ENCODE measurements at regions not wholly inside any gene's neighbourhood (a gene's known extent, or its start where the extent isn't known, plus 50 kb on each side); places are given as distances from the start of the nearest gene placed in this dataset.

DNA sequence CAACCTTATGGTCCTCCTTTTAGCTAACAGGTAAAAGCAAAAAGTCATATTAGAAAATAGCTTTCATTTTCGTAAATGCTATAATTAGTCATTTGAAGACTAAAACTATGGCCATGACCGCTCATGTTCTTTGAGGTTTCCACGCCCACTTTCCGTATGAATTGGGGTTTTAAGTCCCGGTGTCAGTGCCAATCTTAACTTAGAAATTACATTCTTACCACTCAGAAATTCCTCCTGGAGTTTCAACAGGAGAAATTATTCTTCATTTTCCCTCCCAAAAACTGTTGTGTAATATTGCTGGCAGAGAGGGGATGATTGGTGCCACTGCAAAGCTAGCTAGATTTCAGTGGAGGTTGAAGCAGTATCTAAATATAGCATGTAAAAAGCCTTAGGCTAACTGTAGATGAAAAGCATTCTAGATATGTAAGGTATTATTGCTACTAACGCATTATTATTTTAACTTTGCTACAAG is 71.0 kb upstream of the MDFIC2 start:
- no peak overlapping the region for H3K4me2 ChIP-seq (ENCODE audit: low read length)

DNA sequence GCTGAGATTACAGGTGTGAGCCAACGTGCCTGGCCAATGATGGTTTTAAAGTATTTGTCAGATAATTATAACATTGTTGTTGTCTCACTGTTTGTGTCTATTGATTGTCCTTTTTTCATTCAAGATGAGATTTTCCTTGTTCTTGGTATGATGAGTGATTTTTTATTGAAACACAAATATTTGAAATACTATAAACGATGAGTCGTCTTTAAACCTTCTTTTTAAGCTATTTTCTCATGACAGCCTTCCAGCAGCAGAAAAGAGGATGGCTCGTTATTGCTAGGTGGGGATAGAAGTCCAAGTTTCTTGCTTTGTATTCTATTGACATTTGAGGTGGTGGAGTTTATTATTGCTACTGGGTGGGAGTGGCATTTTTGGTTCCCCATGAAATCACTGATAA is 61.7 kb upstream of the MDFIC2 start:
- no peaks in the 10 kb centered on the region for H3K4me1 ChIP-seq (ENCODE audit: control insufficient read depth, low read length)
- H3K4me3 ChIP-seq (ENCODE audit: low read length), result no peak overlapping the region
- no peak overlapping the region for H3K4me2 ChIP-seq (ENCODE audit: low read length)
- no peaks in the 10 kb centered on the region for H4K20me1 ChIP-seq (ENCODE audit: control insufficient read depth, insufficient read depth, low read depth, low read length)
- H3K79me2 ChIP-seq (ENCODE audit: control insufficient read depth, low read length), result no peaks in the 10 kb centered on the region
- H3K9me3 ChIP-seq (ENCODE audit: control insufficient read depth, insufficient read depth, low read length), result no peaks in the 10 kb centered on the region; the same call in 1 of the 2 replicates
- H3K27ac ChIP-seq (ENCODE audit: low read depth, low read length), result no peak overlapping the region
- no peaks in the 10 kb centered on the region for H3K27me3 ChIP-seq (ENCODE audit: control insufficient read depth, low read length)
- H3K36me3 ChIP-seq (ENCODE audit: control insufficient read depth, low read length), result no peaks in the 10 kb centered on the region
- no peaks in the 10 kb centered on the region for H3K9me2 ChIP-seq (replicated peaks; ENCODE audit: control insufficient read depth, low read length)
- TF ChIP-seq, protein P1, sequence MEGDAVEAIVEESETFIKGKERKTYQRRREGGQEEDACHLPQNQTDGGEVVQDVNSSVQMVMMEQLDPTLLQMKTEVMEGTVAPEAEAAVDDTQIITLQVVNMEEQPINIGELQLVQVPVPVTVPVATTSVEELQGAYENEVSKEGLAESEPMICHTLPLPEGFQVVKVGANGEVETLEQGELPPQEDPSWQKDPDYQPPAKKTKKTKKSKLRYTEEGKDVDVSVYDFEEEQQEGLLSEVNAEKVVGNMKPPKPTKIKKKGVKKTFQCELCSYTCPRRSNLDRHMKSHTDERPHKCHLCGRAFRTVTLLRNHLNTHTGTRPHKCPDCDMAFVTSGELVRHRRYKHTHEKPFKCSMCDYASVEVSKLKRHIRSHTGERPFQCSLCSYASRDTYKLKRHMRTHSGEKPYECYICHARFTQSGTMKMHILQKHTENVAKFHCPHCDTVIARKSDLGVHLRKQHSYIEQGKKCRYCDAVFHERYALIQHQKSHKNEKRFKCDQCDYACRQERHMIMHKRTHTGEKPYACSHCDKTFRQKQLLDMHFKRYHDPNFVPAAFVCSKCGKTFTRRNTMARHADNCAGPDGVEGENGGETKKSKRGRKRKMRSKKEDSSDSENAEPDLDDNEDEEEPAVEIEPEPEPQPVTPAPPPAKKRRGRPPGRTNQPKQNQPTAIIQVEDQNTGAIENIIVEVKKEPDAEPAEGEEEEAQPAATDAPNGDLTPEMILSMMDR (IDR thresholded peaks at IDR 0.05; ENCODE audit: low read depth, low read length, poor library complexity, severe bottlenecking), result no peak
- TF ChIP-seq EZH2phosphoT487 (IDR thresholded peaks at IDR 0.05; ENCODE audit: borderline replicate concordance, low read length), result no peak
- no peaks in the 10 kb centered on the region for H3F3A ChIP-seq (ENCODE audit: control insufficient read depth, insufficient read depth)

More for the DNA sequence above, 71.0 kb upstream of the MDFIC2 start:
- Histone ChIP-seq H3K27ac (ENCODE audit: low read depth, low read length) (no peak overlapping the region), H4K20me1 (ENCODE audit: control insufficient read depth, insufficient read depth, low read depth, low read length) (no peaks in the 10 kb centered on the region), H3K9me3 (ENCODE audit: control insufficient read depth, insufficient read depth, low read length) (no peaks in the 10 kb centered on the region), H3K79me2 (ENCODE audit: control insufficient read depth, low read length) (no peaks in the 10 kb centered on the region), H3K27me3 (ENCODE audit: control insufficient read depth, low read length) (no peaks in the 10 kb centered on the region), H3K36me3 (ENCODE audit: control insufficient read depth, low read length) (no peaks in the 10 kb centered on the region), H3K4me3 (ENCODE audit: low read length) (no peak overlapping the region), H3K4me1 (ENCODE audit: control insufficient read depth, low read length) (no peaks in the 10 kb centered on the region), H3K9me2 (replicated peaks; ENCODE audit: control insufficient read depth, low read length) (no peaks in the 10 kb centered on the region), H3F3A (ENCODE audit: control insufficient read depth, insufficient read depth) (no peaks in the 10 kb centered on the region)
- TF ChIP-seq, protein P1 (IDR thresholded peaks at IDR 0.05; ENCODE audit: low read depth, low read length, poor library complexity, severe bottlenecking), result no peak
- no peak for TF ChIP-seq EZH2phosphoT487 (IDR thresholded peaks at IDR 0.05; ENCODE audit: borderline replicate concordance, low read length)

All from DOHH2 (cell line).